Right renal pelvis (tissue), 4 donors: ENCODE measurements at regions not wholly inside any gene's neighbourhood (a gene's known extent, or its start where the extent isn't known, plus 50 kb on each side); places are given as distances from the start of the nearest gene placed in this dataset.
"Not testable (repeated sequence)": the region's sequence is repeated elsewhere in the genome, so short reads cannot be mapped to it uniquely, and the experiment has no call there.

Experiments
- DNase-seq, 4 donors: peaks; one replicate each; pipeline ENCODE4 v3.0.0-alpha.2; 2013; ENCODE audit warnings: low read depth in 4 of 4, low spot score in 3 of 4, missing footprints in 1 of 4

GRCh38 chr6:92671462-92671861 lies 747.9 kb downstream of the EPHA7 start:
- DNase-seq: not testable (repeated sequence)

DNA sequence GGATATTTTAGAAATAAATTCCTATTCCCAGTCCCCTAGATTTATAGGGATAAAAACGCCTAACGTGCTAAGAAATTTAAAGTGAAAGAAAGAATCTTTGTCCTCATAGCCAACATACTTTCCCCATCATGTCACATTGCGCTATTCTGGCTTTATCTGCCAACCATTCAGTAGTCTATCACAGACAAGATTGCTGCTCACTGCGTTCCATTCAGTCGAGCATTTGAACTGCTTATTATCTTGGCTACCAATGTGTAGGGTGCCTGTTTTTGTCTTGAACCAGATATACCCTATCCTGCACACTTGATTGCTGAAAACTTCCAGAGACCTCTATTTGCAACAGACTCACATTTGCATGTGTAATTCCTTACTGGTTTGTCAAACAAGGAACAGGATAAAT lies 751.5 kb downstream of the EPHA7 start:
- no peak for DNase-seq

GRCh38 chr6:92648364-92649086 lies 770.8 kb downstream of the EPHA7 start:
- no peak for DNase-seq

GRCh38 chr6:92647630-92648029 lies 771.7 kb downstream of the EPHA7 start:
- no peak for DNase-seq

DNA sequence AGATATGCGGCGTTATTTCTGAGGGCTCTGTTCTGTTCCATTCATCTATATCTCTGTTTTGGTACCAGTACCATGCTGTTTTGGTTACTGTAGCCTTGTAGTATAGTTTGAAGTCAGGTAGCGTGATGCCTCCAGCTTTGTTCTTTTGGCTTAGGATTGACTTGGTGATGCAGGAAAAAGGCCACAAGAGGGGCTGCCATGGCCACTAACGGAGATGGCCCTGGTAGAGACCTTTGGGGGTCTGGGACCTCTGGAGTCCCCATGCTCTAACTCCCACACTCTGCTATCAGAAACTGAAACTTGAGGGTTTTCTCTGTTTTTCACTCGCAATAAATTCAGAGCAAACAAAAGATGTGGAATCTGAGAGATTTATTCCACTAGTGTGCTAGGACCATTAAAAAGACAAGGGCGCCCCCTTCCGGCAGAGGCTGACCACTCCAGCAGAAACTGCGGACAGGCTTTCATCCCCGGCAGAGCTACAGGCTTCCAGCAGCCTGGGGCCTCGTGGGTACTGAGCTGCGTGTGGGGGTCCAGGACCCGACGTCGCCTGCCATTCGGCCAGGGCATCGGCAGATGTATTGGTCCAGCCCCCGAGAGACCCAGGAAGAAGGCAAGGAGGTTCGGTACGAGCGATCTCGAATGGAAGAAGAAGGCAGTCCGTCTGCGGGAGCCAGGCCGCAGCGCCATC lies 775.1 kb downstream of the EPHA7 start:
- DNase-seq: not testable (repeated sequence)

GRCh38 chr6:92635553-92636153 lies 783.7 kb downstream of the EPHA7 start:
- no peak for DNase-seq

- DNase-seq: no peak
These were observed 784.8 kb downstream of the EPHA7 start for GRCh38 chr6:92634561-92634960.

GRCh38 chr6:92623431-92623830 lies 795.9 kb downstream of the EPHA7 start:
- DNase-seq: no peak

GRCh38 chr6:92617721-92618120 lies 801.6 kb downstream of the EPHA7 start:
- no peak for DNase-seq

GRCh38 chr6:92608751-92609150 lies 810.6 kb downstream of the EPHA7 start:
- DNase-seq: no peak

GRCh38 chr6:92593201-92593600 lies 826.2 kb downstream of the EPHA7 start:
- DNase-seq: no peak

DNA sequence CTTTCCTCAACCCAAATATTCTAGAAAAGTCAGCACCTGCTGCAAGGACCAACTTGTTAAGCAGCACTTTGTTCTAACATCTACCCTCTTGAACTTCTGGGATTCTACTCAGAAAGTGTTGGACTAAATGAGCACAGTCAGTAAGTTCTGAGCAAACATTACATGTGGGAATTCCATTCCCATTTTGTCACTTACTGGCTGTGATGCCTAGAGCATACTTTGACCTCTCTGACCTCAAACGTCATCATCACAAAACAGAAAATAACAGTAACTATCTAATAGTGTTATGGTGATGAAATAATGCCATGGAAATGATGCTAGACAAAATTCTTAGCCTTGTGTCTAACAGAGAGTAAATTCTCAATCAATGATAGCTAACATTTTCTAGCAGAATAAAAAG lies 829.4 kb downstream of the EPHA7 start:
- DNase-seq: no peak

- no peak for DNase-seq
These were observed 831.2 kb downstream of the EPHA7 start for GRCh38 chr6:92588148-92588547.

DNA sequence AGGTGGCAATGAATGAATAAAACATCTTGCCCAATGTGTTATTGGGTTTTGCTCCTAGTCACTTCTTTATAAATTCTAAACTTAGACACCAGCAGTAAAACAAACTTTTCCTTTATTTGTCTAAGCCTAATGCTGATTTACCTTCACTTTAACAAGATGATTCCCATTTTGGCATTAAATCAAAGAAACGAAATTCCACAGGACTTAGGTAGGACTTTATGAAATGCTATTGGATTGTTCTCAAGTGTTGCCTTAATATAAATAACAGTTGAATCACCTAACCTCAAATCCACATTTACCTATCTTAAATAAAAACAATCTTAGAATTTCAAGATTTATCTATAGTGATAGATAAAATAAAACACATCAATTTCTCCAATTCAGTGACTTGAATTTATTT lies 831.8 kb downstream of the EPHA7 start:
- no peak for DNase-seq

- no peak for DNase-seq
These were observed 833.0 kb downstream of the EPHA7 start for GRCh38 chr6:92586236-92586977.

DNA sequence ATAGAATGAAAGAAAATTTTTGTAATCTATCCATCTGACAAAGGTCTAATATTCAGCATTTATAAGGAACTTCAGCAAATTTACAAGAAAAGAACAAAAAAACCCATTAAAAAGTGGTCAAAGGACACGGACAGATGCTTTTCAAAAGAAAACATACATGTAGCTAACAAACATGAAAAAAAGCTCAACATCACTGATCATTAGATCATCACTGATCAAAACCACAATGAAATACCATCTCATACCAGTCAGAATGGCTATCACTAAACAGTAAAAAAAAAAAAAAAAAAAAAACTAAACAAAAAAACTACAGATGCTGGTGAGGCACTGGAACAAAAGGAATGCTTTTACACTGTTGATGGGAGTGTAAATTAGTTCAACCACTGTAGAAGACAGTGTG lies 837.1 kb downstream of the EPHA7 start:
- DNase-seq: no peak

- DNase-seq: no peak
These were observed 842.2 kb downstream of the EPHA7 start for GRCh38 chr6:92577077-92577719.

GRCh38 chr6:92568541-92568940 lies 850.8 kb downstream of the EPHA7 start:
- DNase-seq: no peak

GRCh38 chr6:92566632-92567031 lies 852.7 kb downstream of the EPHA7 start:
- no peak for DNase-seq

- DNase-seq: no peak
These were observed 855.0 kb downstream of the EPHA7 start for GRCh38 chr6:92564376-92564775.

- no peak for DNase-seq
These were observed 859.7 kb downstream of the EPHA7 start for GRCh38 chr6:92559611-92560010.
